OCI-LY3 (cell line): ENCODE measurements at regions not wholly inside any gene's neighbourhood (a gene's known extent, or its start where the extent isn't known, plus 50 kb on each side); places are given as distances from the start of the nearest gene placed in this dataset.

Source experiments
- H2AFZ ChIP-seq: fragments of 200-600, 300-600 bp; shearing (Covaris generic); 2 replicates; pipeline ENCODE4 v1.6.0; 2014; ENCODE audit warnings: antibody characterized with exemption, low read depth, low read length
- H3K27ac ChIP-seq: fragments of 200-600, 300-600 bp; sonication (generic); 2 replicates; pipeline ENCODE4 v1.5.1; 2014; ENCODE audit warnings: mild to moderate bottlenecking, low read length, moderate library complexity, mixed read lengths
- H3K27me3 ChIP-seq: fragments of 200-600, 300-600 bp; sonication (generic); 2 replicates; pipeline ENCODE4 v1.6.1; 2014; ENCODE audit warnings: low read depth, low read length, mixed read lengths
- H3K36me3 ChIP-seq: fragments of 200-600, 300-600 bp; sonication (generic); replicated peaks from 2 replicates; pipeline ENCODE3; 2014; ENCODE audit warnings: low read depth, low read length, mixed read lengths
- H3K4me1 ChIP-seq: fragments of 300-600, 200-600 bp; sonication (generic); 2 replicates; pipeline ENCODE4 v1.6.1; 2014; ENCODE audit warnings: low read length, mixed read lengths
- H3K4me2 ChIP-seq: fragments of 200-600, 300-600 bp; sonication (generic); 2 replicates; pipeline ENCODE4 v1.6.1; 2014; ENCODE audit warnings: low read length, mixed read lengths
- H3K4me3 ChIP-seq: fragments of 300-600, 200-600 bp; sonication (generic); 2 replicates; pipeline ENCODE4 v1.5.1; 2014; ENCODE audit warnings: antibody characterized with exemption, mild to moderate bottlenecking, low read length, moderate library complexity
- H3K79me2 ChIP-seq: fragments of 300-600, 200-600 bp; shearing (Covaris generic); 2 replicates; pipeline ENCODE4 v1.6.1; 2014; ENCODE audit warnings: mild to moderate bottlenecking, low read length, mixed read lengths
- H3K9ac ChIP-seq: fragments of 300-600, 200-600 bp; shearing (Covaris generic); 2 replicates; pipeline ENCODE4 v1.6.0; 2014; ENCODE audit warnings: mild to moderate bottlenecking, low read length, moderate library complexity
- H3K9me3 ChIP-seq: fragments of 200-600, 300-600 bp; shearing (Covaris generic); 2 replicates; pipeline ENCODE4 v1.6.1; 2014; ENCODE audit warnings: low read length, mixed read lengths; ENCODE audit not compliant: insufficient read depth
- H4K20me1 ChIP-seq: fragments of 200-600, 300-600 bp; sonication (generic); 2 replicates; pipeline ENCODE4 v1.6.1; 2016; ENCODE audit warnings: low read length, mixed read lengths; ENCODE audit not compliant: insufficient read depth
- EZH2phosphoT487 ChIP-seq: fragments of 200-600 bp; shearing (Covaris generic); IDR thresholded peaks from 2 replicates; pipeline ENCODE4 v1.6.1; 2018; ENCODE audit warnings: antibody characterized with exemption, mixed run types, low read depth
- TF ChIP-seq, protein P1 (sequence below): fragments of 200-600, 300-600 bp; sonication (generic); IDR thresholded peaks from 2 replicates; pipeline ENCODE4 v1.5.1; 2014; ENCODE audit warnings: antibody characterized with exemption, low read length, low read depth

DNA sequence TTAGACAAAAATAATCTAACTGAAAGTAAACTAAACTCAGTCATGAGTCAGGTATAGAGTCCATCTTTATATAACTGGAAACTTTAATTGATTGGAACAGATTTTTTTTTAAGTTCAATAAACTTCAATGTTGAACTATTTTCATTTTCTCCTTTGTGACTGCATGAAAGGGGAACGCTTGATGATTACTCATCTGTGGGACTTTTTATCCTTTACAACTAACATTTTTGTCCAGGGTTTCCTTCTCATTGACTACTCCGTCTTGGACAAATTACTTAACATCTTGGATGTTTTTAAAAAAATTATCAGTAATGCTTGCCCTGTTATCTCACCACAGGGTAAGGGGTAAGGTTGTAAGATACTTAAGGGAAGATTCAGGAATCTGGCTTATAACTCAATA is 1658.4 kb downstream of the MAT2B start:
- Histone ChIP-seq H3K79me2 (no peaks in the 10 kb centered on the region), H2AFZ (no peak overlapping the region), H3K9me3 (no peaks in the 10 kb centered on the region), H3K4me1 (no peaks in the 10 kb centered on the region), H3K4me3 (no peak overlapping the region), H3K27me3 (no peaks in the 10 kb centered on the region), H3K36me3 (no peaks in the 10 kb centered on the region), H3K27ac (no peak overlapping the region), H3K4me2 (no peak overlapping the region), H4K20me1 (no peaks in the 10 kb centered on the region), H3K9ac (no peak overlapping the region)
- no peak for TF ChIP-seq EZH2phosphoT487
- TF ChIP-seq, protein P1, sequence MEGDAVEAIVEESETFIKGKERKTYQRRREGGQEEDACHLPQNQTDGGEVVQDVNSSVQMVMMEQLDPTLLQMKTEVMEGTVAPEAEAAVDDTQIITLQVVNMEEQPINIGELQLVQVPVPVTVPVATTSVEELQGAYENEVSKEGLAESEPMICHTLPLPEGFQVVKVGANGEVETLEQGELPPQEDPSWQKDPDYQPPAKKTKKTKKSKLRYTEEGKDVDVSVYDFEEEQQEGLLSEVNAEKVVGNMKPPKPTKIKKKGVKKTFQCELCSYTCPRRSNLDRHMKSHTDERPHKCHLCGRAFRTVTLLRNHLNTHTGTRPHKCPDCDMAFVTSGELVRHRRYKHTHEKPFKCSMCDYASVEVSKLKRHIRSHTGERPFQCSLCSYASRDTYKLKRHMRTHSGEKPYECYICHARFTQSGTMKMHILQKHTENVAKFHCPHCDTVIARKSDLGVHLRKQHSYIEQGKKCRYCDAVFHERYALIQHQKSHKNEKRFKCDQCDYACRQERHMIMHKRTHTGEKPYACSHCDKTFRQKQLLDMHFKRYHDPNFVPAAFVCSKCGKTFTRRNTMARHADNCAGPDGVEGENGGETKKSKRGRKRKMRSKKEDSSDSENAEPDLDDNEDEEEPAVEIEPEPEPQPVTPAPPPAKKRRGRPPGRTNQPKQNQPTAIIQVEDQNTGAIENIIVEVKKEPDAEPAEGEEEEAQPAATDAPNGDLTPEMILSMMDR: no peak

DNA sequence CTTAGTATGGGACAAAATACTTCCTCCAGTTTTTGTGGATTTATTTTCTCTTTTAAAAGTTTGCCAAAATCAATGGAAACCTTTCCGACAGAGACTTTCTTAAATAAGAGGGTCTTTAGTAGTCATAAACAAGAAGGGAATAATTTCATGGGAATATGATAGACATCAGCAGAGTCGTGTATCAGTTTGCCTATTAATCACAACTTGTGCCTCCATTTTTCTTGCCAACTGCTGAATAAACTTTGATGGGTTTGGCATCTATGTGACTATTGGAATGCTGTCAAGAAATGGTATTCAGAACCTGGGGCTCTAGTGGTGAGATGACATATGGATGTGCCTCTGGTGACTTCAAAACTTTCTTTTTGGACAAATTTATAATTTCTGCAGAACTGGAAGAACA is 1668.2 kb downstream of the MAT2B start:
- Histone ChIP-seq H4K20me1 (no peaks in the 10 kb centered on the region), H3K27me3 (no peaks in the 10 kb centered on the region), H3K9ac (no peak overlapping the region), H3K79me2 (no peaks in the 10 kb centered on the region), H3K4me1 (no peaks in the 10 kb centered on the region), H2AFZ (no peak overlapping the region), H3K36me3 (no peaks in the 10 kb centered on the region), H3K4me3 (no peak overlapping the region), H3K9me3 (no peaks in the 10 kb centered on the region), H3K27ac (no peak overlapping the region), H3K4me2 (no peak overlapping the region)
- TF ChIP-seq, protein P1: no peak
- no peak for TF ChIP-seq EZH2phosphoT487

DNA sequence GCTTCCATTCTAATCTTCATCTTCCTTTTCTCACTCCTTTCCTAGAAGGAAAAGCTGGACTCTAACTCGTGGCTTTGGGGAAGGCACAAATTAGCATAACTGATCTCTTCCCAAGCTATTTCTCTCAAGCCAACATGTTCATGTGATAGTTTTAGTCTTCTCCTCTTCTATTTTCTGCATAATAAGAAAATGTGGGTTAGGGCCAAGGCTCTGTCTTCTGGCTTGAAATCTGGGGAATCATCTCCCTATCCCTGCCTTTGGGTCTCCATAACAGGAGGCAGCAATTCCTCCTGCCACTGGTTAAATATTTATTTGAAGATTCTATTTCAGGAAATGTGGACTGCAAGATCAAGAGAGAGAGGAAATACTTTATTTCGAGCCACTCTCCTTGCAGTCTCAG is 1669.6 kb downstream of the MAT2B start:
- H4K20me1 ChIP-seq: no peaks in the 10 kb centered on the region
- H3K27ac ChIP-seq: no peak overlapping the region
- no peaks in the 10 kb centered on the region for H3K27me3 ChIP-seq
- H3K4me3 ChIP-seq: no peak overlapping the region
- no peaks in the 10 kb centered on the region for H3K4me1 ChIP-seq
- no peak overlapping the region for H2AFZ ChIP-seq
- no peaks in the 10 kb centered on the region for H3K9me3 ChIP-seq
- no peak overlapping the region for H3K9ac ChIP-seq
- H3K79me2 ChIP-seq: no peaks in the 10 kb centered on the region
- no peak for TF ChIP-seq EZH2phosphoT487
- TF ChIP-seq, protein P1: no peak
- no peak overlapping the region for H3K4me2 ChIP-seq
- no peaks in the 10 kb centered on the region for H3K36me3 ChIP-seq

DNA sequence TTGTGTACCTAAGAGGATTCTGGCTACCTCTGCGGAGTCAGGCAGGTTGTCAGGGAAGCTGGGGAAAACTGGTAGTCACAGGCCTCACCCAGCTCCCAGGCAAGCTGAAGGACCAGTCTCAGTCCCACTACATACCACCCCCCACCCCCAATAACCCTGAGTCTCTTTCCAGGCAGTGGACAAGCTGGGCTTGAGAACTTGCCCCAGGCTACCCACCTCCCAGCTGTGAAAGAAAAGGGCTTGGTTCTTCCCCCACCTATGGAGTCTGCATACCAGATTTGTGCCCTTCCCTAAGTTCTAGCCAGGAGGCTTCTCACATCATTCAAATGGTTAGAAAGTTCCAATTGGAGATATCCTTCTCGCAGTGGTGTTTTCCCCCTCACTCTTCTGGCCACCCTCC is 1678.8 kb downstream of the MAT2B start:
- no peaks in the 10 kb centered on the region for H3K36me3 ChIP-seq
- no peak overlapping the region for H3K27ac ChIP-seq
- H3K79me2 ChIP-seq: no peaks in the 10 kb centered on the region
- H2AFZ ChIP-seq: no peak overlapping the region
- no peaks in the 10 kb centered on the region for H3K4me1 ChIP-seq
- H3K27me3 ChIP-seq: no peaks in the 10 kb centered on the region
- H3K9ac ChIP-seq: no peak overlapping the region
- no peaks in the 10 kb centered on the region for H4K20me1 ChIP-seq
- no peak for TF ChIP-seq EZH2phosphoT487
- TF ChIP-seq, protein P1: no peak
- no peak overlapping the region for H3K4me3 ChIP-seq
- H3K4me2 ChIP-seq: no peak overlapping the region
- no peaks in the 10 kb centered on the region for H3K9me3 ChIP-seq
